ENCODE measurements at regions not wholly inside any gene's neighbourhood (a gene's known extent, or its start where the extent isn't known, plus 50 kb on each side); places are given as distances from the start of the nearest gene placed in this dataset.

DNA sequence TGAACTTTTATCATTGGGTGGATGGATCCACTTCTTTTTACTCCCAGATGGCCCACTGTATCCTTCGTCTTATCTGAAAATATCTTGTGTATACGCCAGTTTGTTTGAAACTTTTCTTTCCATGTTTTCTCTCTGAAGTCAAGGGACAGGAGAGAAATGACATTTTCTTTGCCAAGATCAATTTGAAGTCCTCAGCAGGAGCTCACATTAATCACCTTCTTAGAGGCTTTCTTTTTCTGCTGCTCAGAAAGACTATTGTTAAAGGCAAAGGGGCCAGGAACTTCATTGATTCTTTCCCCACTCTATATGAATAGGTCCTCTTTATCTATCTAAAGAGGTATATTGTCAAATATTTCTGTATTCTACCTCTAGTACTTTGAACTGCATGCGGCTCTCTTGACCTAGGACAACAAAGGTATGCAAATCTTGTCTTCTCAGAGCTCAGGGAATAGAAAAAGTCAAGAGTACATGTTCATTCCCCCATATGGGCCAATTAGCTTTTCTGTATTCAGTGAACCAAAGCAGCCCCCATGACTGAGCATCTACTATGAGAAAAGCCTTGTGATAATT is 583.3 kb downstream of the HS3ST4 start:
- Histone ChIP-seq H3K4me2 (ENCODE audit: insufficient read depth, low read length) (no peak overlapping the region), H2AFZ (ENCODE audit: low read depth, low read length) (no peak overlapping the region), H3K9ac (ENCODE audit: low read depth, low read length) (no peak overlapping the region), H3K4me3 (ENCODE audit: low read depth in 1 of 2, low read length in 2 of 2) (no peak overlapping the region), H3K79me2 (ENCODE audit: insufficient read depth, low read length) (no peaks in the 10 kb centered on the region), H3K27me3 (ENCODE audit: insufficient read depth, low read length, poor library complexity) (no peaks in the 10 kb centered on the region), H3K36me3 (ENCODE audit: insufficient read depth, low read length) (no peaks in the 10 kb centered on the region), H3K4me1 (ENCODE audit: insufficient read depth, low read length) (peaks cover 16% of the 10 kb centered on the region), H4K20me1 (ENCODE audit: insufficient read depth, low read length) (no peaks in the 10 kb centered on the region), H3K27ac (ENCODE audit: low read length) (no peak overlapping the region), H3K9me3 (ENCODE audit: insufficient read depth, low read length, severe bottlenecking) (no peaks in the 10 kb centered on the region)
- TF ChIP-seq EZH2 (IDR thresholded peaks at IDR 0.05; ENCODE audit: borderline replicate concordance, low read depth, low read length, severe bottlenecking) (no peak), CTCF (IDR thresholded peaks at IDR 0.05; ENCODE audit: borderline replicate concordance, extremely low read depth, low read length, poor library complexity, severe bottlenecking) (no peak)
- ATAC-seq (ENCODE audit: insufficient read depth, low read depth) (no peak), DNase-seq (no peak)

- H3K4me1 ChIP-seq (ENCODE audit: insufficient read depth, low read length): peaks cover 4% of the 10 kb centered on the region
- ATAC-seq (ENCODE audit: insufficient read depth, low read depth): no peak
- no peak for DNase-seq
- H3K9ac ChIP-seq (ENCODE audit: low read depth, low read length): no peak overlapping the region
- H3K9me3 ChIP-seq (ENCODE audit: insufficient read depth, low read length, severe bottlenecking): no peaks in the 10 kb centered on the region
- no peaks in the 10 kb centered on the region for H4K20me1 ChIP-seq (ENCODE audit: insufficient read depth, low read length)
- no peaks in the 10 kb centered on the region for H3K27me3 ChIP-seq (ENCODE audit: insufficient read depth, low read length, poor library complexity)
- H2AFZ ChIP-seq (ENCODE audit: low read depth, low read length): no peak overlapping the region
- H3K4me2 ChIP-seq (ENCODE audit: insufficient read depth, low read length): no peak overlapping the region
- TF ChIP-seq CTCF (IDR thresholded peaks at IDR 0.05; ENCODE audit: borderline replicate concordance, extremely low read depth, low read length, poor library complexity, severe bottlenecking): no peak
- no peak for TF ChIP-seq EZH2 (IDR thresholded peaks at IDR 0.05; ENCODE audit: borderline replicate concordance, low read depth, low read length, severe bottlenecking)
- no peak overlapping the region for H3K27ac ChIP-seq (ENCODE audit: low read length)
- no peaks in the 10 kb centered on the region for H3K79me2 ChIP-seq (ENCODE audit: insufficient read depth, low read length)
- H3K4me3 ChIP-seq (ENCODE audit: low read depth in 1 of 2, low read length in 2 of 2): no peak overlapping the region
- H3K36me3 ChIP-seq (ENCODE audit: insufficient read depth, low read length): no peaks in the 10 kb centered on the region
Measured at GRCh38 chr16:26276289-26276688, 584.5 kb downstream of the HS3ST4 start.

GRCh38 chr16:26281381-26282110 is 589.8 kb downstream of the HS3ST4 start:
- DNase-seq: no peak
- ATAC-seq (ENCODE audit: insufficient read depth, low read depth): no peak
- Histone ChIP-seq H2AFZ (ENCODE audit: low read depth, low read length) (no peak overlapping the region), H3K27me3 (ENCODE audit: insufficient read depth, low read length, poor library complexity) (no peaks in the 10 kb centered on the region), H3K4me1 (ENCODE audit: insufficient read depth, low read length) (no peaks in the 10 kb centered on the region), H3K9me3 (ENCODE audit: insufficient read depth, low read length, severe bottlenecking) (no peaks in the 10 kb centered on the region), H3K4me3 (ENCODE audit: low read depth in 1 of 2, low read length in 2 of 2) (no peak overlapping the region), H3K27ac (ENCODE audit: low read length) (no peak overlapping the region), H3K9ac (ENCODE audit: low read depth, low read length) (no peak overlapping the region), H3K4me2 (ENCODE audit: insufficient read depth, low read length) (no peak overlapping the region), H3K79me2 (ENCODE audit: insufficient read depth, low read length) (no peaks in the 10 kb centered on the region), H3K36me3 (ENCODE audit: insufficient read depth, low read length) (no peaks in the 10 kb centered on the region), H4K20me1 (ENCODE audit: insufficient read depth, low read length) (no peaks in the 10 kb centered on the region)
- TF ChIP-seq CTCF (IDR thresholded peaks at IDR 0.05; ENCODE audit: borderline replicate concordance, extremely low read depth, low read length, poor library complexity, severe bottlenecking) (no peak), EZH2 (IDR thresholded peaks at IDR 0.05; ENCODE audit: borderline replicate concordance, low read depth, low read length, severe bottlenecking) (no peak)

Measured in DND-41 (cell line).